GM12875 (cell line): ENCODE measurements at regions not wholly inside any gene's neighbourhood (a gene's known extent, or its start where the extent isn't known, plus 50 kb on each side); places are given as distances from the start of the nearest gene placed in this dataset.

Experiments used
- H3K4me3 ChIP-seq: one replicate; pipeline ENCODE4 v1.5.1; 2011; ENCODE audit warnings: low read depth, low read length, control low read depth
- CTCF ChIP-seq: IDR thresholded peaks from 2 replicates; pipeline ENCODE4 v1.5.1; 2011; ENCODE audit warnings: low read depth, mild to moderate bottlenecking, control low read depth, inconsistent platforms, low read length, moderate library complexity, borderline replicate concordance; ENCODE audit not compliant: insufficient read depth

- no peak overlapping the region for H3K4me3 ChIP-seq
- TF ChIP-seq CTCF = no peak
Measured at GRCh38 chr16:75798714-75799113, 72.4 kb upstream of the CPHXL start.

- TF ChIP-seq CTCF = no peak
Measured at GRCh38 chr16:75801307-75801706, 75.0 kb upstream of the CPHXL start.

DNA sequence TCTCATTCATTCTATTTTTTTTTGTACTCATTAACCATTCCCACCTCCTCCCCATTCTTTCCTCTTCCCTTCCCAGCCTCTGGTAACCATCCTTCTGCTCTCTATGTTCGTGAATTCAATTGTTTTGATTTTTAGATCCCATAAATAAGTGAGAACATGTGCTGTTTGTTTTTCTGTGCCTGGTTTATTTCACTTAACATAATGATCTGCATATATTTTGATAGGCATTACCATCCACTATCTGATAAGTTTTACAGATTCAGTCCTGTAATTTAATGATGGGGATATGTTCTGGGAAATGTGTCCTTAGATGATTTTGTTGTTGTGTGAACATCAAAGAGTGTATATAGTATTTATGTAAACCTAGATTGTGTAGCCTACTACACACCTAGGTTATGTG lies 77.5 kb upstream of the CPHXL start:
- TF ChIP-seq CTCF = no peak
- H3K4me3 ChIP-seq = no peak overlapping the region

More at GRCh38 chr16:75801307-75801706, 75.0 kb upstream of the CPHXL start:
- no peak overlapping the region for H3K4me3 ChIP-seq

DNA sequence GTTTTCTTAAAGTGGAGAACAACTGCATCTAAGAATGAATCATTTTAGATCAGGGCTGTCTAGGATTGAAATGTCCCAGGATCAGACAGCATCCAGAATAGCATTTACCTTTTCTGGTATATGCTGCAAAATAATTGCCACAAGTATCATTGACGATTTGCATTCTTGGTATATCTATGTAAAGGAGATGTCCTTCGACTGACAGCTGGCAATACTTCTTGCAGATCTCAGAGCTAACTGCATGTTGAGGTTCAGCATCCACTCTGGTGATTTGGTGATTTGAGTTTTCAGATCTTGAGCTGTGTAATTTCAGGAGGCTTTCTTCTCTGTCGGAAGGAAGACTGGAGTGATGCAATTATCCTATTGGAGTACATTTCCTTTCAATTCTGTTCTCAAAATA lies 78.1 kb upstream of the CPHXL start:
- no peak overlapping the region for H3K4me3 ChIP-seq
- TF ChIP-seq CTCF = no peak

- no peak overlapping the region for H3K4me3 ChIP-seq
- TF ChIP-seq CTCF = no peak
Measured at GRCh38 chr16:75805946-75806345, 79.7 kb upstream of the CPHXL start.

DNA sequence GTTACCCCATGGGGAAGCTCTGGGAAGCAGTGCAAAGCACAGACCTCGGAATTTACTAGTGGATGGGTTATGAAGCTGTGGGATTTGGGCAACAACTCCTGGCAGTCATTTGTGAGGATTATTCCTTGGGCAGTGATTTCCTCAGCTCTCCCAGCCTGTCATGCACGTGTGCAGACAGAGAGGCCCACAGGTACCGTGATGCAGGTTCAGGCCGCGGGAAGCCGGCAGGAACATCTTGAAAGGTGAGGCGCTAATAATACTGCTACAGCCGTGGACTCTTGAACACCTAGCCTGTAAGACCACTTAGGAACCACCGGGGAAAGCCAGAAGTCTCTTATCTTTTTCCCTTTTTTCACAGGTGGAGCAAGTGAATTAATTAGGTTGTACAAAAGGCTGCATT lies 80.2 kb upstream of the CPHXL start:
- H3K4me3 ChIP-seq = no peak overlapping the region
- no peak for TF ChIP-seq CTCF

GRCh38 chr16:75810342-75810741 lies 84.1 kb upstream of the CPHXL start:
- TF ChIP-seq CTCF = no peak
- H3K4me3 ChIP-seq = no peak overlapping the region
